Stimulated activated effector memory CD8-positive, alpha-beta T cell treated with anti-CD3 and anti-CD28 coated beads, Interleukin-12 subunit alpha, Interleukin-12 subunit beta, amount 100 ng/mL, for 72 hours (primary cell): ENCODE measurements at regions not wholly inside any gene's neighbourhood (a gene's known extent, or its start where the extent isn't known, plus 50 kb on each side); places are given as distances from the start of the nearest gene placed in this dataset.
"Not testable (repeated sequence)": the region's sequence is repeated elsewhere in the genome, so short reads cannot be mapped to it uniquely, and the experiment has no call there.

Experiments used
- ATAC-seq: fragments of 150-1000 bp; cut with Tn5 transposase; 2 replicates; pipeline ENCODE4 v1.10.0; 2021
- DNase-seq, 2 donors: peaks; one replicate each; pipeline ENCODE4 v3.0.0; 2021 to 2022; ENCODE audit warnings: low spot score in 2 of 2
- H3K27ac Mint-ChIP-seq: one replicate; pipeline ENCODE4 v1.8.0; 2022; ENCODE audit warnings: mild to moderate bottlenecking, mixed read lengths
- H3K36me3 Mint-ChIP-seq: one replicate; pipeline ENCODE4 v1.8.0; 2022; ENCODE audit warnings: mild to moderate bottlenecking, mixed read lengths
- H3K4me1 Mint-ChIP-seq: one replicate; pipeline ENCODE4 v1.8.0; 2022; ENCODE audit warnings: mixed read lengths
- H3K4me3 Mint-ChIP-seq: one replicate; pipeline ENCODE4 v1.8.0; 2022; ENCODE audit warnings: mild to moderate bottlenecking, mixed read lengths
- H3K9me3 Mint-ChIP-seq: one replicate; pipeline ENCODE4 v1.8.0; 2022; ENCODE audit warnings: mixed read lengths

DNA sequence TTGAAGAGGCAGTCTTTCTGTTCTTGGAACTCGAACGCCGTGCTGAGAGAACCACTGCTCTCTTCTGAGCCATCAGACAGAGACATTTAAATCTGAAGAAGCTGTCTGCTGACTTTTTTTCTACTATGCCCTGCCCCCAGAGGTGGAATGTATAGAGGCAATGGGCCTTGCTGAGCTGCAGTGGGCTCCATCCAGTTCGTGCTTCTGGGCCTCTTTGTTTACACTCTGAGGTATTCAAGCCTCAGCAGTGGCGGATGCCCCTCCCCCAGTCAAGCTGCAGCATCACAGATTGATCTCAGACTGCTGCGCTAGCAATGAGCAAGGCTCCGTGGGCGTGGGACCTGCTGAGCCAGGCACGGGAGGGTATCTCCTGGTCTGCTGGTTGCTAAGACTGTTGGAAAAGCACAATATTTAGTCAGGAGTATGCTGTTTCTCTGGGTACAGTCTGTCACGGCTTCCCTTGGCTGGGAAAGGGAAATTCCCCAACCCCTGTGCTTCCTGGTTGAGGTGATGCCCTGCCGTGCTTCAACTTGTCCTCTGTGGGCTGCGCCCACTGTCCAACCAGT, 526.8 kb downstream of the CD109 start:
- Mint-ChIP-seq H3K4me1 (no peaks in the 10 kb centered on the region), H3K9me3 (peaks cover 13% of the 10 kb centered on the region), H3K4me3 (no peak overlapping the region), H3K27ac (no peak overlapping the region), H3K36me3 (no peaks in the 10 kb centered on the region)
- ATAC-seq (no peak), DNase-seq (no peak)

GRCh38 chr6:74213995-74214394, 518.0 kb downstream of the CD109 start:
- H3K9me3 Mint-ChIP-seq, result peaks cover 5% of the 10 kb centered on the region
- H3K27ac Mint-ChIP-seq, result no peak overlapping the region
- H3K4me1 Mint-ChIP-seq, result no peaks in the 10 kb centered on the region
- H3K4me3 Mint-ChIP-seq, result no peak overlapping the region
- DNase-seq (no peak), ATAC-seq (no peak)
- H3K36me3 Mint-ChIP-seq, result no peaks in the 10 kb centered on the region

GRCh38 chr6:74208239-74208638, 512.2 kb downstream of the CD109 start:
- Mint-ChIP-seq H3K9me3 (peaks cover 24% of the 10 kb centered on the region), H3K4me3 (no peak overlapping the region), H3K36me3 (no peaks in the 10 kb centered on the region), H3K4me1 (no peaks in the 10 kb centered on the region), H3K27ac (no peak overlapping the region)
- no peak for ATAC-seq
- no peak for DNase-seq

- H3K9me3 Mint-ChIP-seq, result peaks cover 9% of the 10 kb centered on the region
- DNase-seq (no peak), ATAC-seq (no peak)
- H3K27ac Mint-ChIP-seq, result no peak overlapping the region
- H3K4me3 Mint-ChIP-seq, result no peak overlapping the region
- no peaks in the 10 kb centered on the region for H3K36me3 Mint-ChIP-seq
- no peaks in the 10 kb centered on the region for H3K4me1 Mint-ChIP-seq
Observed at GRCh38 chr6:74199215-74199915, 503.4 kb downstream of the CD109 start.

DNA sequence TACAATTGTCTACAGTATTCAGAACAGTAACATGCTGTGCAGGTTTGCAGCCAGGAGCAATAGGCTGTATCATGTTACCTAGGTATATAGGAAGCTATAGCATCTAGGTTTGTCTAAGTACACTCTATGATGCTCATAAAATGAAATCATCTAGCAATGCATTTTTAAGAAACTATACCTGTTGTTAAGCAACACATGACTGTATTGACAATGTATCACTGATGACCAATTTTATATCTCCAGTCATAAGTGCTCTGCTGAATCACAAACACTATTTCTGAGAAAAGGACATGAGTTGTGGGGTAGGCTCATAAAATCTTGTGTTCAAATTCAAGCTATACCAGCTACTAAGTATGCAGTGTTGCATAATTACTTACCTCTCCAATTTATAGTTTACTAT, 501.3 kb downstream of the CD109 start:
- no peak overlapping the region for H3K4me3 Mint-ChIP-seq
- DNase-seq (no peak), ATAC-seq (no peak)
- no peak overlapping the region for H3K27ac Mint-ChIP-seq
- H3K9me3 Mint-ChIP-seq, result peaks cover 6% of the 10 kb centered on the region
- no peaks in the 10 kb centered on the region for H3K36me3 Mint-ChIP-seq
- H3K4me1 Mint-ChIP-seq, result no peaks in the 10 kb centered on the region

- no peak for DNase-seq
- Mint-ChIP-seq H3K27ac (no peak overlapping the region), H3K4me1 (no peaks in the 10 kb centered on the region), H3K4me3 (no peak overlapping the region), H3K9me3 (peaks cover 7% of the 10 kb centered on the region), H3K36me3 (no peaks in the 10 kb centered on the region)
- no peak for ATAC-seq
Observed at GRCh38 chr6:74187811-74188210, 491.8 kb downstream of the CD109 start.

DNA sequence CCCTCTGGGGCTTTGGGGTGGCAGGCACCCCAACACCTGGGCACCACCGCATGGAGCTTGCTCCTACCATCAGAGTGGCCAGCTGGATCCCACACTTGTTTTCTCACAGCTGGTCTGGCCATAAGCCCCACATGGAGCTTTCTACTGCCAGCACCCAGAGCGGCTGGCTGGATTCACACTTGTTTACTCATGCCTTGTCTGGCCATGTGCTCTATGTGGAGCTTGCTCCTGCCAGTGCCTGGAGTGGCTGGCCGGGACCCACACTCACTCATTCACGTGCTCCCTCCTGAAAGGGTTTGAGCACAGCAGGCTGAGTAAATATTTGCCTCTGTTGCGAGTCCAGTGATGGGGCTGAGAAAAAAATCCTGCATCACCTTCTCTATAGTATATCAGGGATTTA, 487.0 kb downstream of the CD109 start:
- Mint-ChIP-seq H3K4me3 (no peak overlapping the region), H3K9me3 (peaks cover 3% of the 10 kb centered on the region), H3K27ac (no peak overlapping the region), H3K36me3 (no peaks in the 10 kb centered on the region), H3K4me1 (no peaks in the 10 kb centered on the region)
- DNase-seq (no peak), ATAC-seq (no peak)

DNA sequence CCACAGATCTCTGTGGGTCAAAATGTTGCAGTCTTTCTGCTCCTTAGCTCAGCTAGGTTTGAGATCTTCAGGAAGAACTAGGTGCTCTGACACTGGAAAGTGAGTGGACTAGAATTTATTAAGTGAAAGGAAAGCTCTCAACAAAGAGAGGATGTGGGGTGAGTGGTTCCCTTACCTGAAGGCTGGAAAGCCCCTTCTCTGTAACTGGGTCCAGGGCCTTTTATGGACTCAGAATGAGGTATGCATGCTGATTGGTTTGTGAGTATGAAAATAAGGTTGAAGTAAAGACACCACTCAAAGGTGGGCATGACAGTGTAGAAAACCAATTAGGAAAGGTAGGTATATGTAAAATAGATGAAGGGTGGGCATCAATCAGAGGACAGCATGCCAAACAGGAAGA, 485.5 kb downstream of the CD109 start:
- no peak overlapping the region for H3K4me3 Mint-ChIP-seq
- no peaks in the 10 kb centered on the region for H3K36me3 Mint-ChIP-seq

GRCh38 chr6:74177506-74177905, 481.5 kb downstream of the CD109 start:
- Mint-ChIP-seq H3K4me1 (no peaks in the 10 kb centered on the region), H3K36me3 (no peaks in the 10 kb centered on the region), H3K9me3 (no peaks in the 10 kb centered on the region), H3K27ac (no peak overlapping the region), H3K4me3 (no peak overlapping the region)
- ATAC-seq, result no peak
- DNase-seq, result no peak

More for the DNA sequence above, 485.5 kb downstream of the CD109 start:
- DNase-seq, result no peak
- no peak overlapping the region for H3K27ac Mint-ChIP-seq
- H3K4me1 Mint-ChIP-seq, result no peaks in the 10 kb centered on the region
- H3K9me3 Mint-ChIP-seq, result peaks cover 3% of the 10 kb centered on the region
- ATAC-seq, result no peak

DNA sequence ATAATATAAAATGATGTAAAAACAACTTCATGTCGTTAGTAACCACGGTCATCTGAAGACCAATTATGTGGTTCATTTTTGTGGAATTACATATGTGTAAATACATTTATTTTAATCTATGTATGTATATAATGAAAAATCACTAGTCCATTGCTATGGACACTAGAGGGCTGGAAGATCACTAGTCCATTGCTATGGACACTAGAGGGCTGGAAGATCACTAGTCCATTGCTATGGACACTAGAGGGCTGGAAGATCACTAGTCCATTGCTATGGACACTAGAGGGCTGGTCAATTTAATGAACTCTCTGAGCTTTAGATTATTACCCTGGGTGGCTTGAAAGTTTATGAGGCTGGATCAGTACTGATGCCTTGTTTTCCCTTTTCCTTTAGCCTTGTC, 474.5 kb downstream of the CD109 start:
- H3K9me3 Mint-ChIP-seq, H3K36me3 Mint-ChIP-seq, DNase-seq, ATAC-seq, H3K4me1 Mint-ChIP-seq, H3K4me3 Mint-ChIP-seq, H3K27ac Mint-ChIP-seq: not testable (repeated sequence)

DNA sequence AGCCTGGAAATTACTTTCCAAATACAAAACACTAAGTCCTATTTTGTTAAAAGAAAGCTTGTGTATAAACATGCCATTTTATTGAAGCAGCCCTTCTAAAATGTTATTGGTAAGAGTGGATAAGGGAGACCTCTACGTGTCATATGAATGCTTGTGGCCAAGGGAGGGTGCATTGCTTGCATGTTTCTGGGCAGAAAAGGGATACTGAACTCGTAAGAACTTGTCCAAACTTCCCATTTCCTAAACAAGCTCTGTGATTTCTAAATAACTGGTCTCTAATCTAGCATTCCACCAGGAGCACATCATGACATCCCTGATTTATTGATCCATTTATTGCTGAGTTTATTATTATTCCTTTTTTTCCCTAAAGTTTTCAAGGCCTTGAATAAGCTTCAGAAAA, 474.1 kb downstream of the CD109 start:
- no peak overlapping the region for H3K4me3 Mint-ChIP-seq
- H3K36me3 Mint-ChIP-seq, result no peaks in the 10 kb centered on the region
- no peaks in the 10 kb centered on the region for H3K9me3 Mint-ChIP-seq
- H3K27ac Mint-ChIP-seq, result no peak overlapping the region
- H3K4me1 Mint-ChIP-seq, result no peaks in the 10 kb centered on the region
- DNase-seq (no peak), ATAC-seq (no peak)

GRCh38 chr6:74167976-74168375, 472.0 kb downstream of the CD109 start:
- H3K27ac Mint-ChIP-seq, result no peak overlapping the region

GRCh38 chr6:74167511-74167910, 471.5 kb downstream of the CD109 start:
- no peaks in the 10 kb centered on the region for H3K36me3 Mint-ChIP-seq
- no peak overlapping the region for H3K27ac Mint-ChIP-seq
- no peak for DNase-seq
- ATAC-seq, result no peak
- H3K4me1 Mint-ChIP-seq, result no peaks in the 10 kb centered on the region
- H3K9me3 Mint-ChIP-seq, result no peaks in the 10 kb centered on the region
- H3K4me3 Mint-ChIP-seq, result no peak overlapping the region

More at GRCh38 chr6:74167976-74168375, 472.0 kb downstream of the CD109 start:
- DNase-seq (no peak), ATAC-seq (no peak)
- Mint-ChIP-seq H3K4me1 (no peaks in the 10 kb centered on the region), H3K9me3 (no peaks in the 10 kb centered on the region), H3K36me3 (no peaks in the 10 kb centered on the region), H3K4me3 (no peak overlapping the region)

DNA sequence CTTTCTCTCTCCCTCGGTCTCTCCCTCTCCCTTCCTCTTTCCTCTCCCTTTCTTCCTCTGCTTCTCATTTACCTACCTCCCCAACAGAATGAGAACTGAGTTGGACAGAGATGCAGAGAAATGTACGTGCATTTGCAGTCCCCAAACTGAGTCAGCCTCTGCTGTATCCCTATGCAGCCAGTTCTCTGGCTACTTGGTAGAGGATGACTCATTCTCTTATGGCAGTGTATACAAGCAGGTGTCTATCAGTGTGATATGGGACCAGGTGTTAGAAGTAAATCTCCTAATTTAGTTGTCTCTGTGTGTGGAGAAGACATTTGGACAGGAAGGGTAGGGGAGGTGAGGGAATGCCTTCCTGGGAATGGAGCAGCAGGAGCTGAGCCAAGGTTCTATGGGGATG, 470.8 kb downstream of the CD109 start:
- H3K27ac Mint-ChIP-seq, result no peak overlapping the region
- no peaks in the 10 kb centered on the region for H3K36me3 Mint-ChIP-seq
- H3K4me1 Mint-ChIP-seq, result no peaks in the 10 kb centered on the region
- ATAC-seq (no peak), DNase-seq (no peak)
- H3K9me3 Mint-ChIP-seq, result no peaks in the 10 kb centered on the region
- no peak overlapping the region for H3K4me3 Mint-ChIP-seq

DNA sequence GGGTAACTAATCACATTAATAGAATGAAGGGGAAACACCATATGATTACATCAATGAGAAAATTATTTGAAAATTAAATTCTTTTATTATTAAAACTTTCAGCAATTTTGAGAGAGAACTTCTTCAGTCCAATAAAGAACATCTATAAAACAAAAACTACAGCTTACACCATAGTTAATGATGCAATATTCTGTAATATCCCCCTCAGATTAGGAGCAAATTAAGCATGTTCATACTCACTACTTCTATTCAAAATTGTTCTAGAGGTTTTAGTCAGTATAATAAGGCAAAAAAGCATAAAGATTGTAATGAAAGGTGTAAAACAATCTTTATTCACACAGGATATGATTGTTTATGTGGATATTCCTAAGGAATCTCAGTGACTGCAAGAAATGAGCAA, 465.4 kb downstream of the CD109 start:
- no peak for ATAC-seq
- no peak overlapping the region for H3K4me3 Mint-ChIP-seq

DNA sequence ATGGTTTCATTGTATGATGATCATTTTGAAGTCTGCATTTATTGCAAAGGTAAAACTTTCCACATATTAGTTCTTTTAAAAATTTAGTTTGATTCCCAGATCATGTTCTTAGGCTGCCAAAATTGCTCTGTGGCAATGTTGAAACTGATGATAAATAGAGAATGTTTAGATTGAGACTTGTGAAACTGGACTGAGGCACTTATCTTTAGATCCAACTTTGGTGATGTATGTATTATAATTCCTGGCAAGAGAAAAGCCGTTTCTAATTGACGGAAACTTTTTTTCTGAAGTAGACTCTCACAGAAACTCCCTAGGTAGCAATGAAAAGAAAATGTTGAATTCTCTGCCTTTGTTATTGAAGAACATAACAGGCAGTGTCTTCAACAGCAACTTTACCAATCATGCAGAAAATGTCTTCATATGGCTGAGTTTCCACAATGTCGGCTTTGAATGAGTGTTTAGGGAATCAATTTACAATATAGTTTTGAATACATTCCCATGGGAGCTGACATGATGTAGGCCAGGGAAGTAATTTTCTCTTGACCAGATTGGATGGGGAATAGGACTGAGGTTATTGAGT, 456.2 kb downstream of the CD109 start:
- Mint-ChIP-seq H3K4me3 (no peak overlapping the region), H3K4me1 (no peaks in the 10 kb centered on the region), H3K9me3 (peaks cover 5% of the 10 kb centered on the region), H3K27ac (no peak overlapping the region), H3K36me3 (no peaks in the 10 kb centered on the region)
- DNase-seq (no peak), ATAC-seq (no peak)

More for the DNA sequence above, 465.4 kb downstream of the CD109 start:
- no peaks in the 10 kb centered on the region for H3K36me3 Mint-ChIP-seq
- no peaks in the 10 kb centered on the region for H3K4me1 Mint-ChIP-seq
- H3K9me3 Mint-ChIP-seq, result peaks cover 4% of the 10 kb centered on the region
- DNase-seq, result no peak
- no peak overlapping the region for H3K27ac Mint-ChIP-seq
